A673 (cell line): ENCODE measurements at regions not wholly inside any gene's neighbourhood (a gene's known extent, or its start where the extent isn't known, plus 50 kb on each side); places are given as distances from the start of the nearest gene placed in this dataset.

Experiments used
- EZH2 ChIP-seq: fragments of 200-600 bp; sonication (generic); IDR thresholded peaks from 2 replicates; pipeline ENCODE4 v1.6.1; 2017; ENCODE audit warnings: borderline replicate concordance, low read depth, mild to moderate bottlenecking, mixed read lengths, antibody characterized with exemption, low read length; ENCODE audit not compliant: poor library complexity, severe bottlenecking
- TF ChIP-seq, protein P1 (sequence below): fragments of 300-800, 200-600 bp; sonication (generic); conservative IDR thresholded peaks from 2 replicates; pipeline ENCODE4 v1.5.1; 2017; ENCODE audit warnings: low read depth, mild to moderate bottlenecking, antibody characterized with exemption, low read length, moderate library complexity, mixed read lengths

DNA sequence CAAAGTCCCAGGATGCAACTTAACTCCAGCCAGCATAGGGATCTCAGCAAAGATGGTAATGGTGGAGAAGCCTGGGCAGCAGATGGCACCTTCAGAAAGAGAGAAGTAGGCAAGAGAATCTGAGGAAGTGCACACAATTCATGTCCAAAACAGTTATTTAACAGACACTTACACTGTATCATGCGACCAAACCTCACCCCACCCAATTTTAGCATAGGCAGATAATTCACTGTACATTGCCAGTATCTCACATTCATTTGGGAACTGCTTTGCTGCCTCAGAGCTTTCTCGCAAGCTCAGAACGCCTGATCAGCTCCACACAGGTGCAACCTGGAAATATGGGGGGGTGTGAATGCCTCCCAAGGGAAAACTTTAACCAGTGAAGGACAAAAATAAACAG, 143.0 kb upstream of the MAOA start:
- TF ChIP-seq, protein P1, sequence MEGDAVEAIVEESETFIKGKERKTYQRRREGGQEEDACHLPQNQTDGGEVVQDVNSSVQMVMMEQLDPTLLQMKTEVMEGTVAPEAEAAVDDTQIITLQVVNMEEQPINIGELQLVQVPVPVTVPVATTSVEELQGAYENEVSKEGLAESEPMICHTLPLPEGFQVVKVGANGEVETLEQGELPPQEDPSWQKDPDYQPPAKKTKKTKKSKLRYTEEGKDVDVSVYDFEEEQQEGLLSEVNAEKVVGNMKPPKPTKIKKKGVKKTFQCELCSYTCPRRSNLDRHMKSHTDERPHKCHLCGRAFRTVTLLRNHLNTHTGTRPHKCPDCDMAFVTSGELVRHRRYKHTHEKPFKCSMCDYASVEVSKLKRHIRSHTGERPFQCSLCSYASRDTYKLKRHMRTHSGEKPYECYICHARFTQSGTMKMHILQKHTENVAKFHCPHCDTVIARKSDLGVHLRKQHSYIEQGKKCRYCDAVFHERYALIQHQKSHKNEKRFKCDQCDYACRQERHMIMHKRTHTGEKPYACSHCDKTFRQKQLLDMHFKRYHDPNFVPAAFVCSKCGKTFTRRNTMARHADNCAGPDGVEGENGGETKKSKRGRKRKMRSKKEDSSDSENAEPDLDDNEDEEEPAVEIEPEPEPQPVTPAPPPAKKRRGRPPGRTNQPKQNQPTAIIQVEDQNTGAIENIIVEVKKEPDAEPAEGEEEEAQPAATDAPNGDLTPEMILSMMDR = no peak
- no peak for TF ChIP-seq EZH2
